GM21360 (cell line): ENCODE measurements at regions not wholly inside any gene's neighbourhood (a gene's known extent, or its start where the extent isn't known, plus 50 kb on each side); places are given as distances from the start of the nearest gene placed in this dataset.
"Not testable (repeated sequence)": the region's sequence is repeated elsewhere in the genome, so short reads cannot be mapped to it uniquely, and the experiment has no call there.

Experiments
- ATAC-seq: cut with Tn5 transposase; IDR thresholded peaks from one replicate; pipeline ENCODE4 v1.9.1; 2021; ENCODE audit warnings: mild to moderate bottlenecking, moderate library complexity; ENCODE audit not compliant: unreplicated experiment

DNA sequence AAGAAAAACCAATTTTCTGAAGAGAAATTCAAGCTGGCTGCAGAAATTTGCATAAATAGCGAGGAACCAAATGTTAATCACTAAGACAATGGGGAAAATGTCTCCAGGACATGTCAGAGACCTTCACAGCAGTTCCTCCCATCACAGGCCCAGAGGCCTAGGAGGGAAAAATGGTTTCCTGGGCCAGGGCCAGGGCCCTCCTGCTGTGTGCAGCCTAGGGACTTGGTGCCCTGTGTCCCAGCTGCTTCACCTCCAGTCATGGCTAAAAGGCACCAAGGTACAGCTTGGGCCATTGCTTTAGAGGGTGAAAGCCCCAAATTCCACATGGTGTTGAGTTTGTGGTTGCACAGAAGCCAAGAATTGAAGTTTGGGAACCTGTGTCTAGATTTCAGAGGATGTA, 628.7 kb upstream of the ARRDC3 start:
- not testable (repeated sequence) for ATAC-seq

DNA sequence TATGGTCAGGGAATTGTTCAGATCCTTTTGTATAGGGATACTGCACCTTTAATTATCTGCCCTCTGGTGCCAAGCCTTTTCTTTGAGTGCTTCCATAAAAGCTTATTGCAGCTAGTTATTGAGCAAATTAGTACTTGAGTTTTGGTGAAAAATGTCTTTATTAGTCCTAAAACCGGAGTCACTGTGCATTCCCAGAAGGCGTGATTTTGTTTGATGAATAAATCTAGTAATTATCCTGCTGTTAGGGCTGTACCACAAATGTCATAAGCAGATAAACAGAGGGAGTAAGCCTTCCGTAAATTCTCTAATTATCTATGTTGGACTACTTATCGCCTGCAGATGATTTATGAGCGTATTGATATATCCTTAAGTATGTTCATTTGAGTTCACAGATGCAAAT, 620.7 kb upstream of the ARRDC3 start:
- ATAC-seq: no peak

DNA sequence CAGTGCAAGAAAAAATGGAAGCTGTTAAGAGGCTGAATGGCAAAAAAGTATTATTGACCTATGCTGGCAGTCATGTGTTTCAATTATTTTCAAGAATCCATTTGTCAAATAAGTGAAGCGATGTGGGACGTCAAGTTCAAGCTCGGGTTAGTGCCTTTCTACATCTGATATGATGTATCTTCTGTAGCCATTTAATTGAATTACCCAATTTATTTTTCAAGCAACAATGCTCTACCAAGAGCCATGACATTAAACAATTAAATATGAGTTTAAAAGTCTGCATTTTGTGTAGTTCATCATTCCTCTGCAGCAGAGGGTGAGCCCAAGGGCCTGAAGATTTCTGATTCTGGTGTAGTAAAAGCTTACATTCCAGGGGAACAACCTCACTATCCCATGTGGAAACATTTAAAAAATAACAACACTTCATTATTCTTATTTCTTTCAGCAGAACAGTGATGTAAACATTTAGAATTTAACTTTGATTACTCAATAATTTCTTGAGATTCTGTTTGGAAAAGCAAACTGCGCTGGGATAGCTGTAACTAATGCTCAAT, 619.7 kb upstream of the ARRDC3 start:
- ATAC-seq: no peak

DNA sequence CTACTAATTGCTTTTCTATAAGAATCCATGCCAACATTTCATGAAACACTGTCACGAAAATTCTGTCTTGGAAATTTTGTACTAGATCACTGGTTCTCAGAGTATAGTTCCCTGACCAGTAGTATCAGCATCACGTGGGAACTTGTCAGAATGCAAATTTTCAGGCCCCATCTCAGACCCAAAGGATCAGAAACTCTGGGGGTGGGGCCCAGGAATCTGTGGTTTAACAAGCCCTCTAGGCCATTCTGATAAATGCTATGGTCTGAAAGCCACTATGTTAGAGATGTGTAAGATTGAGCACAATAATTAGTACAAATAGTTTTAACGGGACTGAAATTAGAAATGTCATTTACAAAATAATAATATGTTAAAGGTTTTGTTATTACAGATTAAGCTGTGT, 615.7 kb upstream of the ARRDC3 start:
- no peak for ATAC-seq

DNA sequence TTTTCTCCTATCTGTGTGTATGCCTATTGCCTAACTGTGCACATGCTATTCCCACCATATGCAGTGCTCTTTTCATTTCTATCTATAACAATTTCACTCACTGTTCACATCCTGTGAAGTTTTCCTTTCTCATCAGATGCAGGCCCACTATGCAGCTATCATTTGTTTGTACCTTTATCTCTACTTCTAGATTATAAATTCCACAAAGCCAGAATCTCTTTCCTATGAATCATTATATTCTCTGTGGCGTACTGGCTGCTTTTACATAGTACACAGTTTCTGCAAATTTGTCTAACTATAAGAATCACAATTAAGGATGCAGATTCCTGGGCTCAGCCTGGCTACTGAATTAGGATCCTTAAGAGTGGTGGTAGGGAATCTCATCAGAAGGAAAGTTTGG, 600.8 kb upstream of the ARRDC3 start:
- ATAC-seq: no peak

DNA sequence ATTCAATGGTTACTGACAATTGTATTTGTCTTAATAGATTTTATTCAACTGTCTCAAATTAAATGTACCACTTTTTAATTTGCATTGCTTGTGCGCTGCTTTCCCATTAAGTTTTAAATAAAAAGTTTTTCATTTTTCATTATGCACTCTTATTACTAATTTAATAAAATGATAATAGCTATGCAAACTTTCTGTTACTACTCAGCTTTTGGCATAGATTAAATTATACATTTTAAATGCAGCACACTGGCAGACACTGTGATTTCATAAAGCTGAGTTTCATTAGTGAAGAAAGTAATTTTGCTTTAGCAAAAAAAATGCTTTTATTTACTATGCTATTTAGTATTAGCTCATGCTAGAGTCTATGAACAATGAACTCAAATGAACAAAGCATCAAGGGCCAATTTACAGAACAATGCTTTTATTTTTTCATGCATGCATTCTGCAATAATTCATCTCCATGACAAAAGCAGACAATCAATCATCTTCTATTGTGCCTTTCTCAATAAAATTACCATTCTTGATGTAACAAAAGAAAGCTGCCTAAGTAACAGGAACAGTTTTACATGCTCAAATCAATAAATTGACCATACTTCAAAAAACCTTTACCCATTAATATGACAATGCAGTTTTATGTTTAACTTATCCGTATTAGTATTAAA, 595.2 kb upstream of the ARRDC3 start:
- ATAC-seq: no peak

DNA sequence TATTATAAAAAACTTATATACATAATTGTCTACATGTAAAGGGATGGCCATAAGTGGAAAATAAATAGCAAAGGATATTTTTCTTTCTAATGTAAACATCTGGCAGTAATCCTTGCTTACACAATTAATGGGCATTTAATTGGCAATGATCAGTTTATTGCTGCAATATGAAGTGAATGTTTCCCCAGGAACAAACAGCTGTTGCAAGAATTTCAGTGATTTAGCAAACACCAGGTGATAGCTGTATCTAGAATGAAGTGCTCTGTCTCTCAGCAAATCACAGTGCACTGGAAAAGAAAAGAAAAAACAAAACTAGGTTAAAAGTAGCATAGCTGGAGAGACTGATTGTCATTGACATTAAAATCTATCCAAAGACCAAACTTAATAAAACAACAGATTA, 594.5 kb upstream of the ARRDC3 start:
- ATAC-seq: no peak

DNA sequence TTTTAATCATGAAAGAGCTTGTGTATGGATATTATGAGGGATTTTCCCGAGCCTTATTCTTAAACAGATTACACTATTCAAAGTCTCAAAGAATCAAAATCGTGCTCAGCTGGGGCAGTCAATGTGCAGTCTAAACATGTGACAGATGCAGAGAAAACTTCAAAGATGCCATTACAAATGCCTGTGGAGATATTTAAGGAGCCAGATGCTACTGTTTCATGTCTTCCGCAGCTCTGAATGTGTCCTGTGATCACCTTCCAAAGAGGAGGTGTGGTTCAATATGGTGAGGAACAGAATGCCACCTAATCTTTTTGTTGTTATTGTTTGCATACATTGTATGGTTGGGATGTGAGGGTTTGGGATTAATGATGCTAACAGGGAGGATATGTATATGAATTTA, 593.3 kb upstream of the ARRDC3 start:
- ATAC-seq: no peak

DNA sequence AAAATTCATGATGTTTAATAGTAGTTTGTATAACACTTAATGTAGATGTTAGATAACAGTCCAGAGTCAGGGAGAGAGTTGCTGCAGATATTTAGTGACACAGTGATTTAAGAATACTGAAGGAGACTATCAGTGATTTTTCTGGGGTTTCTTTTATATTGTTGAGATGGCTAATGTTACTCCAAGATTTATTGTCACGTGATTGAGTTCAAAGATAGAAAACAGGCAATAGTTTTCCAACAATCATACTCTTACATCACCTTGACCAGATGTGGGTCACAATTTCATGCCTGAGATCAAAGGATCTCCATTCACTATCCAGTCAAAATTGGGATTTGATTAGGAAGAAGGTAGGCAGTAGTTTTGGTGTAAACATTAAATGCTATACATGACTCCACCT, 580.0 kb upstream of the ARRDC3 start:
- ATAC-seq: no peak

DNA sequence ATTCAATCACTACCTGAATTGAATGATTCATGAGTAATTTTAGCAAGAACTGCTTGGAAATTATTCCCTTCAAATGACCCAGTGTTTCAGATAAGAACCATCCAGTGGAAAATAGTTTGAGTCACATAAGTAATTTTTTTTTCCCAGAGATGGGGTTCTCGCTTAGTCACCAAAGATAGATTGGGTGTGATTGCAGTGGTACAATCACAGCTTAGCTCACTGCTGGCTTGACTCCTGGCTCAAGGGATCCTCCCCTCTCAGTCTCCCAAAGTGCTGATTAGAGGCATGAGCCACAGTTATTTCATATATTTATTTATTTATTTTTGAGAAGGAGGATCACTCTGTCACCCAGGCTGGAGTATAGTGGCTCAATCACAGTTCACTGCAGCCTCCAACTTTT, 574.5 kb upstream of the ARRDC3 start:
- ATAC-seq: no peak

DNA sequence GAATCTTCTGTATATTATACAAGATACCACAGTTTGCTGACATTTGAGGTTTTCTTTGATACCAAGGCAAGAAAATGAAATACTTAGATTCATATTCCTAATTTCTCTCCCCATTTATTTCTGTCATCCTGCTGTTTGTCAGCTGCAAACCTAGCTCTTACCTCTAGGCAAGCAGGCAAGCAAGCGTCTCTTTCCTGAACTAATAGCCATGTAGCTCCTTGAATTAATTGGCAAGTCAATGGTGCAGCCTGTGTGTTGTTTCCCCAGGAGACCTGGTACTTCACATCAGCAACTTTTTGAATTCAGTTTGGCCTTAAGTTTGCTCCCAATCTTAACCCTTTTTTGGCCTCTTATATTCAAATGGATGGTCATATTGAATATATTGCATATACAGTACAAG, 573.6 kb upstream of the ARRDC3 start:
- ATAC-seq: no peak

DNA sequence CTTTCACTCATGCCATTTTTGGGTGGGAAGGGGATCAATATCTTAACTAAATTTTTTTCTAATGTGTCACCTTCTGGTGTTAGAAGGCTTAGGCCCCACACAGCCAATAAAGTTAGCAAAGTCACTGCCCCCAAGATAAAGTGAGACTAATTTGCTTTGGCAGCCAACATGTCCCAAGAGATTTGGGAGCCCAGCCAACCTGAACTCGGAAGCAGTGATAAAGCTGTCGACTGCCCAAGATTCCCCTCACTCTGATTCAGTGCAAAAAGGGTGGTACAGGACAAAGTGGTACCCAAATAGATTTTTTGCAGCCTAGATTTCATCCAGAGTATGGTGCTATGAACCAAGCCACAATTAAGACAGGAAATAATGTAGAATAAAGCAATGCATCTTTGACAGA, 572.5 kb upstream of the ARRDC3 start:
- no peak for ATAC-seq

DNA sequence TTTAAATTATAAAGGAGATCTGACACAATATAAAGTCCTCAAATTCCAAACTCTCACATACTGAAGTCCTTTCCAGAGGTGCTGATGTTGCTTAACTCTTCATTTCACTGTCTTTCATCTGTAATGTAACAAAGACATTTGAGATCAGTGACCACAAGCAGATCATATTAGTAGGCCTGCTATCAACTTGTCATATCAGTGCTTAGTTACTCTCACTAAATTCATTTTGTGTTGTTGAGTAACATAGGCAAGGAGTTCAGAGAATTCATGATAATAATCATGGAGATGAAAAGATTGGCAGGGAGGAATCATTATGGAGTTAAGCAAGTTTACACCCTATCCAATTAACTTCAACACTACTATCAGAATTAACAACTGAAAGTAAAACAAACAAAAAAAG, 571.0 kb upstream of the ARRDC3 start:
- ATAC-seq: no peak

DNA sequence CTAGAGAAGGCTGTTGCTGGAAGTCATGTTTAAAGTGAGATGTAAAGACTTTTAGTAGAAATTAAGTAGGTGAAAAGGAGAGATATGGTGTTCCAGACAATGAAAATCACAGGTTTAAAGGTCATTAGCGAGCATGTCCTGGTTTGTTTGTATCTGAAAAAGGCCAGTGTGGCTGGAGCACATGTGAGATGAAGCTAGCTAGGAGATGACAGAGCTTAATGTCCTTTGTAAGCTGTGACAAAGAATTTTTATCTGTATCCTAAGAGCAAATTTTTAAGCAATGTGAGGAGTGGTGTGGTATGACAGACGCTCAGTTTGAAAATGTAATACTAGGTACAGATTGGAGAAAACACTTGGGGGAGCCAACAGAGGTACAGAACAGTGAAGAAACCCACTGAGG, 567.2 kb upstream of the ARRDC3 start:
- no peak for ATAC-seq

DNA sequence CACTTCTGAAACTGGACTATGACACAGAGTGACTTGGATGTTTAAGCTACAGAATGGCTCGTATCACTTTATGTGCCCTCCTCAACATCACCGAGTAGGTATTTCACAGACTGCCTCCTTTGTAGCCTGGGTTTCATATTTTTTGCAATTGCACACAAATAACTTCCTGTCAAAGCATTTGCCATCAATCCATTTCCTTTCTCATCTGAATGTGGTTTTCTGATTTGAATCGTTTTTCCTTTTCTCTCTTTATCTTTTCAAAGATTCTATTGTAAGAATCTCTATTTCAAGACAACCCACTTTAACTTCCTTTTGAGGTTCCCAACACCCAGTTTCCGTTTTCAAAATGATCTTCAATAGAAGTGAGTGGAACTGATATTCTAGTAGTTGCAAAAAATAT, 563.8 kb upstream of the ARRDC3 start:
- ATAC-seq: no peak

DNA sequence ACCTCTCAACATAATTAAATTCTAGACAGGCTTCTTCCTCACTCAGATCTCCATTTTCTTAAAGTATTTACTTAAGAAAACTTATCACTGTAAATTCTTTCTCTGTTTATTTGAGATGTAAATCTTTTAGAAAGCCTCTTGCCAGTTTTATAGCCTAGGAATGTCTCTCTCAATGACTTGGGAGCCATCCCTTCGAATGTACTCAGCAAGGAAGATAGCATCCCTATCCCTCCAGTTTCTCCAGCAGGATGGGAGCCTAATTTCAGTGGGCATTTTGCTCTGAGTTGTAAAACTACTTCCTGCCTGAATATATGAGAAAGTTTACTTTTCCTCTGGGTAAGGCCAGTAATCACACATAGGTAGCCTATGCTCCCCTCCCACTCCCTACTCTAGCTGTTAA, 558.5 kb upstream of the ARRDC3 start:
- ATAC-seq: no peak

DNA sequence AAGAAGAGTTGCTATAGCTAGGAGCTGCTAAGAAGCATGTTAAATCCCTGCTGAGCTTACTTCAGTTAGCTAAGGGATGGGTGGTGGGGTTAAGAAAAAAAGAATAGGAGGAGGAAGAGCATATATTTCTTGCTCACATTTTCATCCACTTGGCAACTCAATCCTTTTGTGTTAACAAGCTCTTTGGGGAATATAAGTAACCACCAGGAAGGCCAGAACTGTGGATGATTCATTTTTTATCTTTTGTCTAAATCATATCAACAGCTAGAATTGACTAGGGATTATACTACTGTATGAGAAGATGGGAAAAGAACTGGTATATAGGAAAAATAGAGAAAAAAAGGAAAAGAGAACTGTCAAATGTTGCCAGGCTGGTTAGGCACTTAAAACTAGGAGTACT, 555.3 kb upstream of the ARRDC3 start:
- ATAC-seq: no peak

DNA sequence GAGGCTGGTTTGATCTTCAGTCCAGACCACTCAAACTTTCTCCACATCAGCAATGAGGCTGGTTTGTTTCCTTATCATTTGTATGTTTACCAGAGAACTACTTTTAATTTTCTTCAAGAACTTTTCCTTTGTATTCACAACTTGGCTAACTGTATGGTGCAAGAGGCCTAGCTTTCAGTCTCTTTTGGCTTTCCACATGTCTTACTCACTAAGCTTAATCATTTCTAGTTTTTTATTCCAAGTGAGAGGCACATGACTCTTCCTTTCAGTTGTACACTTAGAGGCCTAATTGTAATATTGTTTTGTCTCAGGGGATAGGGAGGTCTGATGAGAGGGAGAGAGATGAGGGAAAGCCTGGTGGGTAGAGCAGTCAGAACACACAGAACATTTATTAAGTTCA, 554.0 kb upstream of the ARRDC3 start:
- no peak for ATAC-seq

DNA sequence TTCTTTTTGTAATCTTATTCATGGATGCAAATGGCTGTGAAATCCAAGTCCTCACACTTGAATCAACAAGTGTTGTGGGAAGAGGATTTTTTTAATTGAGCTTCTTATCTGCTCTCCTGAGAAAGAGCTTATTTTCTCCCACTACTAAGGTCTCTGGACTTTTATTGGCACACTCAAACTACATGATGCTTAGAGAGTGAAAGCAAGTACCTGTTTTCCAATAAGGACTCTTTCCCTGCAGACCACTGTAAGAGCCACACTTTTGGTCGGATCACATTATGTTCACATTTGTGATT, 546.4 kb upstream of the ARRDC3 start:
- ATAC-seq: no peak

DNA sequence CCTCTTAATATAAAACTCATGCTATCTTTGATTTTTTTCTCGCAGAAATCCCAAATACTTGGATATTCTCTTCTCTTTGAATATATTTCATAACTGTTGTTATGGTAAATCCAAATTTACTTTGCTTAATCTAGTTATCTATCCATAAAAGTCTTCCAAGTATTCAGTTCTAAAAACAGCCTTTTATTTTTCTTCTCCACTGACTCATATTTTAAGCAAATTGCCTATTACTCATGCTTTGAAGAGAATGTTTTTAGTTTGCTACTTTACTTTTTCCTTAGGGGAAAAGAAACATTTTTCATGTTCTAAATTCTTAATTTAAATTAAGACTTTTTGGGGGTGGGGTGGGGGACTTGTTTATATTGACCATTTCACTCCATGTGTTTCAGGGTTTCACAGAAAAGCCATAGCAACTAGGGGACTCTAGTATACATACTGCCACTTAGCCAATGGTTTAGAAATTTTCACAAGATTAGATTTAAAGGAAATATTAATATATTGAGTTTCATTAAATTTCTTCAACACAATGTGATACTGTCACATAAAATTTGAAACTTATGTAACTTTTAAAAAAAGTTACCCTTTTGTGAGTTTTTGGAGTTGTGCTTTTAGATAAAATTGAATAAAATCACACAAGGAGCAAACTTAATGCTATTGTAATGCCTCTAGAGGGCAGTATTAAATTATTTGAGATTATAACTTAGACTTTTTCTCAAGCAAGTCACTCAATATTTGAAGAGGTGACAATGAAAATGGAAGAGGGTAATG, 545.8 kb upstream of the ARRDC3 start:
- no peak for ATAC-seq

DNA sequence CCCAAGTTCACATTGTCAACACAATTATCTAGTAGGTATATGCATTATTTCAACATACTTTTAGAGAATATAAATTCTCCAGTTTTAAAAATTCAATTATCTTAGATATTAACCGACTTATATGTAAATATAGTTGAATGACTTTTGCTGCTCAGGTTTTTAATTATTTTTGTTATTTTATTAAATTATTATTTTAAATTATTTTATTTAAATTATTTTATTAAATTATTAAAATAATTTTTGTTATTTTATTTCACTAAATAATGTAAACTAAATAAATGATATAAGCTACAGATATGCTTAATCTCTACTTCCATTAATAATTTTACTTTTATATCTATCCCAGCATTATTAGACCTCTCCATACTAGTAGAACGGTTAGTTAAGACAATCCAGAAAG, 544.3 kb upstream of the ARRDC3 start:
- no peak for ATAC-seq

DNA sequence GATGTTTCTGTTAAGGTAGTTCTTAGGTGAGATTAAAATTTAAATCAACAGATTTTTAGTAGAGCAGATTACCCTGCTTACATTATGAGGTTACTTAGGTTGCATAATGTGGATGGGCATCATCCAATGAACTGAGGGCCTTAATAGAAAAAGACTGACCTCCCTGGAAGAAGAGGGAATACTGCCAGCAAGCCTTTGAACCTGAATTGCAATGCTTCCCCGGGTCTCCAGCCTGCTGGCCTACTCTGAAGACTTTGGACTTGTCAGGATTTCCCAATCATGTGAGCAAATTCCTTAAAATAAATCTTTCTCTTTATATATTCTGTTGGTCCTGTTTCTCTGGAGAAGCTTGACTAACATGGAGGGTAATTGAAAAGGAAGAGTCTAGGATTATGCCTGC, 542.1 kb upstream of the ARRDC3 start:
- ATAC-seq: no peak
